ENCODE measurements at regions not wholly inside any gene's neighbourhood (a gene's known extent, or its start where the extent isn't known, plus 50 kb on each side); places are given as distances from the start of the nearest gene placed in this dataset.

DNA sequence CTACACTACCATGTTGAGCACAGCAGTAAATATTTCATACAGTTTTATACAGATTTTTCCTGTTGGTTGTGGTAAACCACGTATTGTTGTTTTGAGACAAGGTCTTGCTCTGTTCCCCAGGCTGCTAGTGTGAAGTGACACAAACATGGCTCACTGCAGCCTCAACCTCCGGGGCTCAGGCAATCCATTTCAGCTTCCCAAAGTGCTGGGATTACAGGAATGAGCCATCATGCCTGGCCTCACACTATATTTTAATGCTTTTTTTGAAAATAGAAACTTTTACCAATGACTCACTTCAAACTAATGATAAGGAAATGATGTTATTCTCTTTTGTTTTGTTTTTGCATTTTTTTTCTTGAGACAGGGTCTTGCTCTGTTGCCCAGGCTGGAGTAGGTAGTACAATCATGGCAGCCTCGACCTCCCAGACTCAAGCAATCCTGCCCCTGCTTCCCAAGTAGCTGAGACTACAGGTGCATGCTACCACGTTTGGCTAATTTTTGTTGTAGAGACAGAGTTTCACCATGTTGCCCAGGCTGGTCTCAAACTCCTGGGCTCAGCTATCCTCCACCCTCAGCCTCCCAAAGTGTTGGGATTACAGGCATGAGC, 210.6 kb downstream of the TPST1 start:
- H3K4me2 ChIP-seq (ENCODE audit: low read depth, low read length): no peak overlapping the region
- no peak overlapping the region for H4K91ac ChIP-seq (ENCODE audit: insufficient read depth, low read depth, low read length)
- 0 out of 2 replicates have a peak, but pooled peaks cover 3% of the 10 kb centered on the region for H3K9me1 ChIP-seq (ENCODE audit: insufficient read depth, low read length)
- no peak overlapping the region for H3K9ac ChIP-seq (ENCODE audit: low read depth, low read length)
- H2AK9ac ChIP-seq (replicated peaks; ENCODE audit: low read depth, low read length, poor library complexity): no peak overlapping the region
- H2BK20ac ChIP-seq (ENCODE audit: low read depth, low read length): 0 out of 2 replicates have a peak overlapping the region, but pooled peaks have one; percentile 23
- H3K4ac ChIP-seq (ENCODE audit: low read depth, low read length): peak overlapping the region; percentile 11; the same call in 1 of the 2 replicates
- no CpG with 5 or more reads among the region's 4 CpGs for WGBS, 2 experiments (ENCODE audit: extremely low coverage in 2 of 2, insufficient read length in 1 of 2)
- no peak overlapping the region for H3K56ac ChIP-seq (ENCODE audit: extremely low read depth, insufficient read depth, low read length)
- intact Hi-C loops (cut with micrococcal nuclease) (no loop called here), dilution Hi-C loops (cut with HindIII; ENCODE audit: low sequenced_read_pairs, unreplicated experiment) (no loop called here), in situ Hi-C loops (cut with MboI; ENCODE audit: low sequenced_read_pairs) (no loop called here)
- ChIA-PET POLR2A (ENCODE audit: unreplicated experiment) (no interaction called here), CTCF (no interaction called here)
- no TSS peak for BruUV-seq (replicated peaks)
- H3K36me3 ChIP-seq (ENCODE audit: control insufficient read depth, insufficient read depth, low read length): 0 out of 2 replicates have a peak, but pooled peaks cover 2% of the 10 kb centered on the region
- peak; percentile 81 for ATAC-seq (ENCODE audit: low read depth)
- H2AFZ ChIP-seq (replicated peaks; ENCODE audit: low read length, poor library complexity): no peak overlapping the region
- 0 out of 2 replicates have a peak overlapping the region, but pooled peaks have one; percentile 5 for H4K5ac ChIP-seq (ENCODE audit: low read depth, low read length)
- no peaks in the 10 kb centered on the region for H4K20me1 ChIP-seq (ENCODE audit: insufficient read depth, low read length)
- no peaks in the 10 kb centered on the region for H3K9me3 ChIP-seq (ENCODE audit: control insufficient read depth, insufficient read depth, low read length)
- H3K18ac ChIP-seq (ENCODE audit: low read depth, low read length): peak overlapping the region; percentile 34; the same call in 1 of the 2 replicates
- H3K23ac ChIP-seq (ENCODE audit: low read depth, low read length): no peak overlapping the region
- H3K4me1 ChIP-seq (ENCODE audit: control insufficient read depth, insufficient read depth, low read length): peaks cover 3% of the 10 kb centered on the region
- no peaks in the 10 kb centered on the region for H3K79me1 ChIP-seq (ENCODE audit: low read depth in 1 of 2, low read length in 2 of 2)
- no peaks in the 10 kb centered on the region for H3K27me3 ChIP-seq (ENCODE audit: control insufficient read depth, insufficient read depth, low read length)
- H2BK15ac ChIP-seq (ENCODE audit: low read depth, low read length): peak overlapping the region; percentile 65; the same call in 1 of the 3 replicates
- peak overlapping the region; percentile 1; the same call in 1 of the 2 replicates for H3K27ac ChIP-seq (ENCODE audit: insufficient read depth, low read length)
- no peak overlapping the region for H3K4me3 ChIP-seq (ENCODE audit: insufficient read depth, low read depth, low read length)
- H2BK120ac ChIP-seq (ENCODE audit: low read depth, low read length): no peak overlapping the region
- TF ChIP-seq, protein P1, sequence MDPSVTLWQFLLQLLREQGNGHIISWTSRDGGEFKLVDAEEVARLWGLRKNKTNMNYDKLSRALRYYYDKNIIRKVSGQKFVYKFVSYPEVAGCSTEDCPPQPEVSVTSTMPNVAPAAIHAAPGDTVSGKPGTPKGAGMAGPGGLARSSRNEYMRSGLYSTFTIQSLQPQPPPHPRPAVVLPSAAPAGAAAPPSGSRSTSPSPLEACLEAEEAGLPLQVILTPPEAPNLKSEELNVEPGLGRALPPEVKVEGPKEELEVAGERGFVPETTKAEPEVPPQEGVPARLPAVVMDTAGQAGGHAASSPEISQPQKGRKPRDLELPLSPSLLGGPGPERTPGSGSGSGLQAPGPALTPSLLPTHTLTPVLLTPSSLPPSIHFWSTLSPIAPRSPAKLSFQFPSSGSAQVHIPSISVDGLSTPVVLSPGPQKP (IDR thresholded peaks at IDR 0.05; ENCODE audit: borderline replicate concordance, low read depth, low read length): no peak
- 0 out of 4 replicates have a peak overlapping the region, but pooled peaks of 1 of the 2 experiments have one; percentile 19 for H4K8ac ChIP-seq (ENCODE audit: low read depth in 2 of 2, low read length in 2 of 2)
- no peak overlapping the region for H2BK5ac ChIP-seq (ENCODE audit: low read depth, low read length, poor library complexity, severe bottlenecking)
- H3K14ac ChIP-seq (replicated peaks; ENCODE audit: low read depth, low read length): no peak overlapping the region; the same call in 1 of the 2 replicates
- H2AK5ac ChIP-seq (ENCODE audit: low read depth, low read length): no peak overlapping the region
- DNase-seq: peak; percentile 59
